Mammary epithelial cell (primary cell): ENCODE measurements at regions not wholly inside any gene's neighbourhood (a gene's known extent, or its start where the extent isn't known, plus 50 kb on each side); places are given as distances from the start of the nearest gene placed in this dataset.

Experiments
- CTCF ChIP-seq, 2 donors: IDR thresholded peaks in 1 of 2; conservative IDR thresholded peaks in 1 of 2; 2 replicates each; pipeline ENCODE4 v1.5.1; 2011 to 2012; ENCODE audit warnings: inconsistent platforms in 2 of 2, low read length in 2 of 2, mild to moderate bottlenecking in 2 of 2, control low read depth in 1 of 2, low read depth in 1 of 2; ENCODE audit not compliant: insufficient read depth in 1 of 2; ENCODE audit errors: extremely low read depth in 1 of 2
- EZH2 ChIP-seq: IDR thresholded peaks from 2 replicates; pipeline ENCODE4 v1.6.1; 2012; ENCODE audit warnings: low read length, inconsistent platforms, borderline replicate concordance

DNA sequence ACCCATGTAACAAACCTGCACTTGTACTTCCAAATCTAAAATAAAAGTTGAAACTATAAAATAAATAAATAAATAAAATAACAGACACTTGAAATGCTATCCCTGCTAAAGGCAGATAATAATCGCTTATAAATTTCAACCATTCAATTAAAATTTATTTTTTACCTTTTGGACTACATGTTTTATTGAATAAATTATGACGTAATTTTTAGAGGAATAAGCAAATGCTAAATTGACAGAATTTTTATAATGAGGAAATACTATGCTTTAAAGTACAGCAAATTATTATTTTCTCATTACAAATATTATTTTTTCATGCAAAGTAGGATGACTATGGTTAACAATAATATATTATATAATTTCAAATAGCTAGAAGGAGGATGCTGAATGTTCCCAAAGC, 658.6 kb upstream of the LMO3 start:
- TF ChIP-seq CTCF (conservative IDR thresholded peaks at IDR 0.05 in 1 of 2, IDR thresholded peaks at IDR 0.05 in 1 of 2; ENCODE audit: extremely low read depth in 1 of 2, insufficient read depth in 1 of 2, low read depth in 1 of 2, low read length in 2 of 2) (no peak), EZH2 (no peak)
